A673 (cell line): ENCODE measurements at regions not wholly inside any gene's neighbourhood (a gene's known extent, or its start where the extent isn't known, plus 50 kb on each side); places are given as distances from the start of the nearest gene placed in this dataset.

Experiments
- BruUV-seq: library from RNA; stranded (reverse); fragments of 400-500 nt; replicated peaks from 2 replicates; lab custom pipeline; 2021; lab: Mats Ljungman, UMichigan
- CTCF ChIA-PET: fragments of 300-600 bp; sonication (Branson Sonifier 250); formaldehyde crosslinking; loops from one replicate; lab custom pipeline; 2022; ENCODE audit warnings: antibody characterized with exemption; lab: Charles Lee
- POLR2A ChIA-PET: fragments of 300-600 bp; sonication (Branson Sonifier 250); formaldehyde crosslinking; loops from one replicate; lab custom pipeline; 2022; ENCODE audit warnings: antibody characterized with exemption; ENCODE audit not compliant: low non-redundant PET; lab: Charles Lee
- DNase-seq: peaks from one replicate; pipeline ENCODE4 v3.0.0-alpha.2; 2015; ENCODE audit warnings: low spot score
- H3K27ac ChIP-seq: fragments of 200-600 bp; sonication (generic); 2 replicates; pipeline ENCODE4 v1.5.1; 2016; ENCODE audit warnings: mixed run types, low read depth, mild to moderate bottlenecking, mixed read lengths, antibody characterized with exemption, low read length; ENCODE audit not compliant: poor library complexity, severe bottlenecking
- H3K27me3 ChIP-seq: fragments of 200-600 bp; sonication (generic); replicated peaks from 2 replicates; pipeline ENCODE4 v1.6.1; 2017; ENCODE audit warnings: mixed run types, low read depth, mild to moderate bottlenecking, mixed read lengths, antibody characterized with exemption, low read length; ENCODE audit not compliant: insufficient read depth, poor library complexity
- H3K36me3 ChIP-seq: fragments of 200-600 bp; sonication (generic); 2 replicates; pipeline ENCODE4 v1.6.1; 2016; ENCODE audit warnings: mixed run types, mild to moderate bottlenecking, mixed read lengths, antibody characterized with exemption, low read length; ENCODE audit not compliant: insufficient read depth, poor library complexity, severe bottlenecking
- H3K4me1 ChIP-seq: fragments of 200-600 bp; sonication (generic); 2 replicates; pipeline ENCODE4 v1.6.1; 2017; ENCODE audit warnings: mixed run types, mild to moderate bottlenecking, mixed read lengths, antibody characterized with exemption, low read length; ENCODE audit not compliant: insufficient read depth, poor library complexity, severe bottlenecking
- H3K4me3 ChIP-seq: fragments of 200-600 bp; sonication (generic); 2 replicates; pipeline ENCODE4 v1.5.1; 2016; ENCODE audit warnings: low read depth, mixed run types, mild to moderate bottlenecking, mixed read lengths, low read length; ENCODE audit not compliant: poor library complexity, severe bottlenecking
- H3K9me3 ChIP-seq: fragments of 200-600 bp; sonication (generic); 2 replicates; pipeline ENCODE4 v1.6.1; 2016; ENCODE audit warnings: mixed run types, low read depth, mild to moderate bottlenecking, mixed read lengths, antibody characterized with exemption, low read length; ENCODE audit not compliant: poor library complexity, severe bottlenecking
- CTCF ChIP-seq: fragments of 300-800, 200-600 bp; sonication (generic); conservative IDR thresholded peaks from 2 replicates; pipeline ENCODE4 v1.5.1; 2017; ENCODE audit warnings: low read depth, mild to moderate bottlenecking, antibody characterized with exemption, low read length, moderate library complexity, mixed read lengths
- EZH2 ChIP-seq: fragments of 200-600 bp; sonication (generic); IDR thresholded peaks from 2 replicates; pipeline ENCODE4 v1.6.1; 2017; ENCODE audit warnings: borderline replicate concordance, low read depth, mild to moderate bottlenecking, mixed read lengths, antibody characterized with exemption, low read length; ENCODE audit not compliant: poor library complexity, severe bottlenecking
- intact Hi-C: fragments of 100-400 bp; cut with micrococcal nuclease; formaldehyde crosslinking; loops from one replicate; pipeline ENCODE4 v1.10.0; 2022; ENCODE audit not compliant: unreplicated experiment

GRCh38 chr4:138961129-138961528 is 54.5 kb upstream of the NOCT start:
- no peaks in the 10 kb centered on the region for H3K4me1 ChIP-seq
- BruUV-seq, result no TSS peak
- ChIA-PET CTCF (no interaction called here), POLR2A (no interaction called here)
- H3K36me3 ChIP-seq, result no peaks in the 10 kb centered on the region
- no peaks in the 10 kb centered on the region for H3K27me3 ChIP-seq
- intact Hi-C loops, result no loop called here
- no peaks in the 10 kb centered on the region for H3K9me3 ChIP-seq
- no peak overlapping the region for H3K4me3 ChIP-seq
- no peak for DNase-seq
- TF ChIP-seq CTCF (no peak), EZH2 (no peak)
- H3K27ac ChIP-seq, result no peak overlapping the region

DNA sequence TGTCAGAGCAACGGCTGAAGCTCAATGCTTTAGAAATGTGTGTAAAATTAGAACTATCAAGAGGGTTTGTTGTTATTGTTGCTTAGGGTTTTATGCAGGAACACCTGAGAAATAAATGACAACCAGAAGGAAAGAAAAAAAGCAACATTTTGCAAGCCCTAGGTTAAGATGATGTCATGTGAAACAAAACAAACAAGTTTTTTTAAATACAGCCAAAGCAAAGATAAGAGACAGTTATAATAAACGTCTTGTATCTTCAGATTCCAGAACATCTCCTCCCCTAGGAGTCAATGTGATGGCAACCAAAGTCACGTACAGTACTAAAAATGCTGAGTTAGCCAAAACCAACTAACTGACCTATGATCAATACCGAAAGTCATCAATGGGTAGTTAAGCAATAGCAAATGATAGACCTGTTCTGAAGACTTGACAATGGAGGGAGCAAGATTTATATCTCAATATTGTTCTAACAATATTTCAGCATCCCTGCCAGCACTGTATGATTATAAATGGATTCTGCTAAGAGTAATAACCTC is 55.3 kb upstream of the NOCT start:
- intact Hi-C loops, result no loop called here
- CTCF ChIA-PET, result no interaction called here
- Histone ChIP-seq H3K27me3 (no peaks in the 10 kb centered on the region), H3K9me3 (no peaks in the 10 kb centered on the region), H3K4me3 (no peak overlapping the region), H3K4me1 (no peaks in the 10 kb centered on the region), H3K27ac (no peak overlapping the region), H3K36me3 (no peaks in the 10 kb centered on the region)
- DNase-seq, result no peak
- TF ChIP-seq EZH2, result no peak
- no peak for TF ChIP-seq CTCF
- BruUV-seq, result no TSS peak
- POLR2A ChIA-PET, result no interaction called here

- CTCF ChIA-PET, result no interaction called here
- intact Hi-C loops, result no loop called here
- BruUV-seq, result no TSS peak
These were observed 56.3 kb upstream of the NOCT start for GRCh38 chr4:138959097-138959815.

More at GRCh38 chr4:138959097-138959815, 56.3 kb upstream of the NOCT start:
- Histone ChIP-seq H3K36me3 (no peaks in the 10 kb centered on the region), H3K27ac (no peak overlapping the region), H3K4me3 (no peak overlapping the region), H3K27me3 (no peaks in the 10 kb centered on the region), H3K4me1 (no peaks in the 10 kb centered on the region), H3K9me3 (no peaks in the 10 kb centered on the region)
- POLR2A ChIA-PET, result interaction anchor here (0.8 kb wide), 1 partner anchor 464 kb away, joined by 3 read pairs; no protein-coding TSS in a partner anchor
- no peak for DNase-seq
- no peak for TF ChIP-seq EZH2
- TF ChIP-seq CTCF, result no peak
